ENCODE measurements at regions not wholly inside any gene's neighbourhood (a gene's known extent, or its start where the extent isn't known, plus 50 kb on each side); places are given as distances from the start of the nearest gene placed in this dataset.

- Histone ChIP-seq H3K4me1 (ENCODE audit: control insufficient read depth, low read length) (no peaks in the 10 kb centered on the region), H3K36me3 (ENCODE audit: control insufficient read depth, low read length) (no peaks in the 10 kb centered on the region), H3K27me3 (ENCODE audit: control insufficient read depth, low read length) (no peaks in the 10 kb centered on the region), H3K79me2 (ENCODE audit: control insufficient read depth, low read length) (no peaks in the 10 kb centered on the region), H3K4me2 (ENCODE audit: low read length) (no peak overlapping the region), H3K9me3 (ENCODE audit: control insufficient read depth, insufficient read depth, low read length) (no peaks in the 10 kb centered on the region), H3K27ac (ENCODE audit: low read depth, low read length) (no peak overlapping the region), H3F3A (ENCODE audit: control insufficient read depth, insufficient read depth) (no peaks in the 10 kb centered on the region), H3K9me2 (replicated peaks; ENCODE audit: control insufficient read depth, low read length) (no peaks in the 10 kb centered on the region), H4K20me1 (ENCODE audit: control insufficient read depth, insufficient read depth, low read depth, low read length) (no peaks in the 10 kb centered on the region), H3K4me3 (ENCODE audit: low read length) (no peak overlapping the region)
- TF ChIP-seq EZH2phosphoT487 (IDR thresholded peaks at IDR 0.05; ENCODE audit: borderline replicate concordance, low read length), result no peak
- TF ChIP-seq, protein P1, sequence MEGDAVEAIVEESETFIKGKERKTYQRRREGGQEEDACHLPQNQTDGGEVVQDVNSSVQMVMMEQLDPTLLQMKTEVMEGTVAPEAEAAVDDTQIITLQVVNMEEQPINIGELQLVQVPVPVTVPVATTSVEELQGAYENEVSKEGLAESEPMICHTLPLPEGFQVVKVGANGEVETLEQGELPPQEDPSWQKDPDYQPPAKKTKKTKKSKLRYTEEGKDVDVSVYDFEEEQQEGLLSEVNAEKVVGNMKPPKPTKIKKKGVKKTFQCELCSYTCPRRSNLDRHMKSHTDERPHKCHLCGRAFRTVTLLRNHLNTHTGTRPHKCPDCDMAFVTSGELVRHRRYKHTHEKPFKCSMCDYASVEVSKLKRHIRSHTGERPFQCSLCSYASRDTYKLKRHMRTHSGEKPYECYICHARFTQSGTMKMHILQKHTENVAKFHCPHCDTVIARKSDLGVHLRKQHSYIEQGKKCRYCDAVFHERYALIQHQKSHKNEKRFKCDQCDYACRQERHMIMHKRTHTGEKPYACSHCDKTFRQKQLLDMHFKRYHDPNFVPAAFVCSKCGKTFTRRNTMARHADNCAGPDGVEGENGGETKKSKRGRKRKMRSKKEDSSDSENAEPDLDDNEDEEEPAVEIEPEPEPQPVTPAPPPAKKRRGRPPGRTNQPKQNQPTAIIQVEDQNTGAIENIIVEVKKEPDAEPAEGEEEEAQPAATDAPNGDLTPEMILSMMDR (IDR thresholded peaks at IDR 0.05; ENCODE audit: low read depth, low read length, poor library complexity, severe bottlenecking), result no peak
These were observed 478.1 kb downstream of the NPIPA7 start for GRCh38 chr16:16857012-16857411.

GRCh38 chr16:16857603-16858283 lies 478.8 kb downstream of the NPIPA7 start:
- no peaks in the 10 kb centered on the region for H4K20me1 ChIP-seq (ENCODE audit: control insufficient read depth, insufficient read depth, low read depth, low read length)
- H3K36me3 ChIP-seq (ENCODE audit: control insufficient read depth, low read length), result no peaks in the 10 kb centered on the region
- H3K27ac ChIP-seq (ENCODE audit: low read depth, low read length), result no peak overlapping the region
- no peaks in the 10 kb centered on the region for H3K9me3 ChIP-seq (ENCODE audit: control insufficient read depth, insufficient read depth, low read length)
- no peaks in the 10 kb centered on the region for H3K4me1 ChIP-seq (ENCODE audit: control insufficient read depth, low read length)
- H3K9me2 ChIP-seq (replicated peaks; ENCODE audit: control insufficient read depth, low read length), result no peaks in the 10 kb centered on the region
- no peaks in the 10 kb centered on the region for H3K79me2 ChIP-seq (ENCODE audit: control insufficient read depth, low read length)
- no peaks in the 10 kb centered on the region for H3K27me3 ChIP-seq (ENCODE audit: control insufficient read depth, low read length)
- H3K4me2 ChIP-seq (ENCODE audit: low read length), result no peak overlapping the region
- H3K4me3 ChIP-seq (ENCODE audit: low read length), result no peak overlapping the region
- H3F3A ChIP-seq (ENCODE audit: control insufficient read depth, insufficient read depth), result no peaks in the 10 kb centered on the region
- no peak for TF ChIP-seq EZH2phosphoT487 (IDR thresholded peaks at IDR 0.05; ENCODE audit: borderline replicate concordance, low read length)
- TF ChIP-seq, protein P1 (IDR thresholded peaks at IDR 0.05; ENCODE audit: low read depth, low read length, poor library complexity, severe bottlenecking), result no peak

DNA sequence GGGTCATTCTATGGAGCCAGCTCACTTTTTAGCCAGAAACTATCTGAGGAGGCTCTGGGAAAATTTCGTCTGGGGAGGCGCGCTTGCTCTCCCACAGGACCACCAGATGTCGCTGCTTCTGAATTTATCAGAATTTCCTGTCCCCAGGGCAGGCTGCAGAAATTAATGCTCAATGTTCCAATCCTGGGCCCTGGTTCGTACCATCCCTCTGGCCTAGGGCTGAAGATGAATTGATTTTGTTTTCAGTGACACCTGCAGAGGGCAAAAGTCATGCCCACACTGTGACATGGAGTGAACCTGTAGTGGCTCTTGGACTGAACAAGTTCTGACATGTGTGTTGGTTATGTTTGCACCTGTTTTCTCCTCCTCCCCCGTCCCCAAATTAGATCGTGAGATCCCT lies 482.6 kb downstream of the NPIPA7 start:
- TF ChIP-seq EZH2phosphoT487 (IDR thresholded peaks at IDR 0.05; ENCODE audit: borderline replicate concordance, low read length), result no peak
- TF ChIP-seq, protein P1 (IDR thresholded peaks at IDR 0.05; ENCODE audit: low read depth, low read length, poor library complexity, severe bottlenecking), result peak; percentile 75
- Histone ChIP-seq H3K9me2 (replicated peaks; ENCODE audit: control insufficient read depth, low read length) (no peaks in the 10 kb centered on the region), H4K20me1 (ENCODE audit: control insufficient read depth, insufficient read depth, low read depth, low read length) (no peaks in the 10 kb centered on the region), H3K27me3 (ENCODE audit: control insufficient read depth, low read length) (no peaks in the 10 kb centered on the region), H3F3A (ENCODE audit: control insufficient read depth, insufficient read depth) (no peaks in the 10 kb centered on the region), H3K4me2 (ENCODE audit: low read length) (no peak overlapping the region), H3K36me3 (ENCODE audit: control insufficient read depth, low read length) (no peaks in the 10 kb centered on the region), H3K4me3 (ENCODE audit: low read length) (no peak overlapping the region), H3K4me1 (ENCODE audit: control insufficient read depth, low read length) (no peaks in the 10 kb centered on the region), H3K27ac (ENCODE audit: low read depth, low read length) (no peak overlapping the region), H3K79me2 (ENCODE audit: control insufficient read depth, low read length) (no peaks in the 10 kb centered on the region), H3K9me3 (ENCODE audit: control insufficient read depth, insufficient read depth, low read length) (no peaks in the 10 kb centered on the region)

Data from DOHH2 (cell line).